ENCODE measurements at regions not wholly inside any gene's neighbourhood (a gene's known extent, or its start where the extent isn't known, plus 50 kb on each side); places are given as distances from the start of the nearest gene placed in this dataset.

DNA sequence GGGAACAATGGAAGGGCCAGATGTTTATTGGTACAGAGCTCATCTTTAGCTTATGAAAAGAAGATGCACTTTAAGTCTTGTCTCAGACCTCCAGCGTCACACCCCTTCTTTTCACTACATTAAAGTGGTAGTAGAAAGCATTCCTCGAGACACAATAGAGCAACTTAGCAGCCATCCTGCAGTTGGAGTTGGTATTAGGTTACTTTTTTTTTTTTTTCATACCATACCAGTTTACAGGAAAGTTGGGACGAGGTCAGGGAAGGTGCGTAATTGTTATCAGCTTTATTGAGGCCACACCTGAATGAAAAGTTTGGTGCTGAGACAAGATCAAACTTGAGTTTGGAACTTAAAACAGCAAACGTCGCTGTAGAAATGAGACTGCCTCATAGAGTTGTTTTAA lies 203.8 kb downstream of the SOX2 start:
- TF ChIP-seq, protein P1, sequence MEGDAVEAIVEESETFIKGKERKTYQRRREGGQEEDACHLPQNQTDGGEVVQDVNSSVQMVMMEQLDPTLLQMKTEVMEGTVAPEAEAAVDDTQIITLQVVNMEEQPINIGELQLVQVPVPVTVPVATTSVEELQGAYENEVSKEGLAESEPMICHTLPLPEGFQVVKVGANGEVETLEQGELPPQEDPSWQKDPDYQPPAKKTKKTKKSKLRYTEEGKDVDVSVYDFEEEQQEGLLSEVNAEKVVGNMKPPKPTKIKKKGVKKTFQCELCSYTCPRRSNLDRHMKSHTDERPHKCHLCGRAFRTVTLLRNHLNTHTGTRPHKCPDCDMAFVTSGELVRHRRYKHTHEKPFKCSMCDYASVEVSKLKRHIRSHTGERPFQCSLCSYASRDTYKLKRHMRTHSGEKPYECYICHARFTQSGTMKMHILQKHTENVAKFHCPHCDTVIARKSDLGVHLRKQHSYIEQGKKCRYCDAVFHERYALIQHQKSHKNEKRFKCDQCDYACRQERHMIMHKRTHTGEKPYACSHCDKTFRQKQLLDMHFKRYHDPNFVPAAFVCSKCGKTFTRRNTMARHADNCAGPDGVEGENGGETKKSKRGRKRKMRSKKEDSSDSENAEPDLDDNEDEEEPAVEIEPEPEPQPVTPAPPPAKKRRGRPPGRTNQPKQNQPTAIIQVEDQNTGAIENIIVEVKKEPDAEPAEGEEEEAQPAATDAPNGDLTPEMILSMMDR (conservative IDR thresholded peaks at IDR 0.05): no peak
- no peak for TF ChIP-seq ZFX (IDR thresholded peaks at IDR 0.05)

Measured in C4-2B (cell line).